ENCODE measurements at regions not wholly inside any gene's neighbourhood (a gene's known extent, or its start where the extent isn't known, plus 50 kb on each side); places are given as distances from the start of the nearest gene placed in this dataset.

- intact Hi-C loops (cut with micrococcal nuclease; ENCODE audit: unreplicated experiment) (no loop called here), in situ Hi-C loops (cut with HindIII; ENCODE audit: low pct_unique_long_range_greater_than_20kb, low sequenced_read_pairs) (no loop called here)
- BruUV-seq (replicated peaks) = no TSS peak
- POLR2A ChIA-PET = no interaction called here
- Histone ChIP-seq H3K9me3 (ENCODE audit: control insufficient read depth, insufficient read depth, low read depth, low read length) (no peaks in the 10 kb centered on the region), H3K4me1 (ENCODE audit: control insufficient read depth, insufficient read depth, low read length) (no peaks in the 10 kb centered on the region), H3K27ac (ENCODE audit: low read length) (no peak overlapping the region), H3K36me3 (ENCODE audit: control insufficient read depth, insufficient read depth, low read length) (no peaks in the 10 kb centered on the region), H3K27me3 (ENCODE audit: control insufficient read depth, insufficient read depth, low read length) (no peaks in the 10 kb centered on the region), H3K4me3 (ENCODE audit: low read depth in 2 of 2, low read length in 2 of 2) (no peak overlapping the region)
- ATAC-seq = no peak
- CTCF ChIA-PET = no interaction called here
- TF ChIP-seq POLR2AphosphoS5 (IDR thresholded peaks at IDR 0.05; ENCODE audit: low read depth, low read length) = no peak
- no peak for TF ChIP-seq CTCF (IDR thresholded peaks at IDR 0.05)
- no peak for TF ChIP-seq REST (IDR thresholded peaks at IDR 0.05; ENCODE audit: insufficient read depth in 1 of 2, low read depth in 2 of 2, low read length in 1 of 2)
- TF ChIP-seq TCF7L2 (IDR thresholded peaks at IDR 0.05; ENCODE audit: low read depth, low read length) = no peak
- no peak for TF ChIP-seq SIN3A (IDR thresholded peaks at IDR 0.05; ENCODE audit: borderline replicate concordance, insufficient read depth, low read depth, low read length)
- DNase-seq (ENCODE audit: low read depth, low spot score) = no peak
Observed at GRCh38 chr2:213213186-213213585, 61.8 kb upstream of the IKZF2 start.

GRCh38 chr2:213214209-213214608 is 62.8 kb upstream of the IKZF2 start:
- in situ Hi-C loops (cut with HindIII; ENCODE audit: low pct_unique_long_range_greater_than_20kb, low sequenced_read_pairs) = no loop called here
- Histone ChIP-seq H3K9me3 (ENCODE audit: control insufficient read depth, insufficient read depth, low read depth, low read length) (no peaks in the 10 kb centered on the region), H3K4me1 (ENCODE audit: control insufficient read depth, insufficient read depth, low read length) (no peaks in the 10 kb centered on the region), H3K36me3 (ENCODE audit: control insufficient read depth, insufficient read depth, low read length) (no peaks in the 10 kb centered on the region), H3K27me3 (ENCODE audit: control insufficient read depth, insufficient read depth, low read length) (no peaks in the 10 kb centered on the region), H3K4me3 (ENCODE audit: low read depth in 2 of 2, low read length in 2 of 2) (no peak overlapping the region), H3K27ac (ENCODE audit: low read length) (no peak overlapping the region)
- no TSS peak for BruUV-seq (replicated peaks)
- ChIA-PET CTCF (no interaction called here), POLR2A (no interaction called here)
- DNase-seq (ENCODE audit: low read depth, low spot score) (no peak), ATAC-seq (no peak)
- intact Hi-C loops (cut with micrococcal nuclease; ENCODE audit: unreplicated experiment) = no loop called here
- TF ChIP-seq TCF7L2 (IDR thresholded peaks at IDR 0.05; ENCODE audit: low read depth, low read length) = no peak
- no peak for TF ChIP-seq REST (IDR thresholded peaks at IDR 0.05; ENCODE audit: insufficient read depth in 1 of 2, low read depth in 2 of 2, low read length in 1 of 2)
- TF ChIP-seq POLR2AphosphoS5 (IDR thresholded peaks at IDR 0.05; ENCODE audit: low read depth, low read length) = no peak
- TF ChIP-seq CTCF (IDR thresholded peaks at IDR 0.05) = no peak
- TF ChIP-seq SIN3A (IDR thresholded peaks at IDR 0.05; ENCODE audit: borderline replicate concordance, insufficient read depth, low read depth, low read length) = no peak

Measured in Panc1 (cell line).